Stimulated activated naive CD8-positive, alpha-beta T cell treated with anti-CD3 and anti-CD28 coated beads, Interleukin-15, amount 100 ng/mL, for 72 hours (primary cell): ENCODE measurements at regions not wholly inside any gene's neighbourhood (a gene's known extent, or its start where the extent isn't known, plus 50 kb on each side); places are given as distances from the start of the nearest gene placed in this dataset.
A peak's percentile ranks its signal among the peaks of the same experiment; 100 is the strongest.

Source experiments
- ATAC-seq: fragments of 150-1000 bp; cut with Tn5 transposase; 2 replicates; pipeline ENCODE4 v1.10.0; 2021; ENCODE audit warnings: mild to moderate bottlenecking, moderate library complexity
- DNase-seq, 2 donors: peaks; one replicate each; pipeline ENCODE4 v3.0.0; 2021 to 2022
- H3K27ac Mint-ChIP-seq, 2 donors: one replicate each; pipeline ENCODE4 v1.8.0; 2022; ENCODE audit warnings: mild to moderate bottlenecking in 2 of 2, mixed read lengths in 2 of 2, moderate library complexity in 2 of 2
- H3K27me3 Mint-ChIP-seq: one replicate; pipeline ENCODE4 v1.8.0; 2022; ENCODE audit warnings: mixed read lengths
- H3K4me1 Mint-ChIP-seq: one replicate; pipeline ENCODE4 v1.8.0; 2022; ENCODE audit warnings: mild to moderate bottlenecking, mixed read lengths
- H3K4me3 Mint-ChIP-seq, 2 donors: one replicate each; pipeline ENCODE4 v1.8.0; 2022; ENCODE audit warnings: mild to moderate bottlenecking in 2 of 2, mixed read lengths in 2 of 2, moderate library complexity in 1 of 2
- H3K9me3 Mint-ChIP-seq, 2 donors: one replicate each; pipeline ENCODE4 v1.8.0; 2022; ENCODE audit warnings: mixed read lengths in 2 of 2

GRCh38 chr19:29107831-29108230 is 105.1 kb downstream of the UQCRFS1 start:
- Mint-ChIP-seq H3K27me3 (peaks cover 7% of the 10 kb centered on the region), H3K27ac (no peak overlapping the region), H3K9me3 (peaks cover 7 to 12% of the 10 kb centered on the region in 2 donors), H3K4me1 (no peaks in the 10 kb centered on the region), H3K4me3 (no peak overlapping the region)
- no peak for ATAC-seq
- DNase-seq: no peak

GRCh38 chr19:29106346-29106885 is 106.5 kb downstream of the UQCRFS1 start:
- peaks cover 7 to 17% of the 10 kb centered on the region in 2 donors for H3K9me3 Mint-ChIP-seq

DNA sequence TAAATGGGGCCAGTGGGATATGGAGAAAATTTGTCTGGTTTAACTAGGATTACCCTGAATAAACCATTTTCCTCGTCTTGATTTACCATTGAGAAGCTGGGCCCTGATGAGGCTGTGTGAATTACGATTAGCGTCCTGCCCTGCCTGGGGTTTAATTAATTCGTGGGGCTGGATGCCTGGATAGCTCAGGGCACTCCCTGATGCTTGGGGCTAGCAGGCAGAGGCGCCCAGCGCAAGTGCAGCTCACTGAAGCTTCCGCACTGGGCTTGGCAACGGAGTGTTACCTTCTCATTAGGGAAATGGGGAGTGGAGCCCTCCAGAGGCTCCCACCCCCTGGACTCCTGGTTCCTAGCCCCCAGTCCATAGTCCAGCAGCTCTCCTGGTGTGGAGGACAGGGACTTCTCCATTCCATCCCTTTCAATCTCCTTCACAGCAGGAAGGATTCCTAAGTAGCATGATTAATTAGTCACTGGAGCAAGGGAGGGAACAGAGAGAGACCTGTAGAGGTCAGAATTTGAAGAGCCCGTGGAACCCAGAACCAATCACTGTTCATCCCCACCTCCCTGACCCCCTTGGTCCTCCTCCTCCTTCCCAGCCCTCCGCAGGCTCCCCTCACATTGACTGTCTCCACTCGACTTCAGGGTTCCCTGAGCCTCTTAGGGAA is 107.2 kb downstream of the UQCRFS1 start:
- ATAC-seq (no peak), DNase-seq (no peak)
- Mint-ChIP-seq H3K4me3 (no peak overlapping the region), H3K27me3 (peaks cover 14% of the 10 kb centered on the region), H3K4me1 (no peaks in the 10 kb centered on the region), H3K9me3 (peaks cover 7 to 17% of the 10 kb centered on the region in 2 donors), H3K27ac (no peak overlapping the region)

More at GRCh38 chr19:29106346-29106885, 106.5 kb downstream of the UQCRFS1 start:
- Mint-ChIP-seq H3K27ac (no peak overlapping the region), H3K27me3 (peaks cover 12% of the 10 kb centered on the region), H3K4me1 (no peaks in the 10 kb centered on the region), H3K4me3 (no peak overlapping the region)
- ATAC-seq: no peak
- no peak for DNase-seq

GRCh38 chr19:29104605-29105241 is 108.2 kb downstream of the UQCRFS1 start:
- no peak for ATAC-seq
- Mint-ChIP-seq H3K27ac (no peak overlapping the region), H3K4me3 (no peak overlapping the region), H3K9me3 (peaks cover 7 to 17% of the 10 kb centered on the region in 2 donors), H3K4me1 (no peaks in the 10 kb centered on the region), H3K27me3 (peaks cover 22% of the 10 kb centered on the region)
- no peak for DNase-seq

DNA sequence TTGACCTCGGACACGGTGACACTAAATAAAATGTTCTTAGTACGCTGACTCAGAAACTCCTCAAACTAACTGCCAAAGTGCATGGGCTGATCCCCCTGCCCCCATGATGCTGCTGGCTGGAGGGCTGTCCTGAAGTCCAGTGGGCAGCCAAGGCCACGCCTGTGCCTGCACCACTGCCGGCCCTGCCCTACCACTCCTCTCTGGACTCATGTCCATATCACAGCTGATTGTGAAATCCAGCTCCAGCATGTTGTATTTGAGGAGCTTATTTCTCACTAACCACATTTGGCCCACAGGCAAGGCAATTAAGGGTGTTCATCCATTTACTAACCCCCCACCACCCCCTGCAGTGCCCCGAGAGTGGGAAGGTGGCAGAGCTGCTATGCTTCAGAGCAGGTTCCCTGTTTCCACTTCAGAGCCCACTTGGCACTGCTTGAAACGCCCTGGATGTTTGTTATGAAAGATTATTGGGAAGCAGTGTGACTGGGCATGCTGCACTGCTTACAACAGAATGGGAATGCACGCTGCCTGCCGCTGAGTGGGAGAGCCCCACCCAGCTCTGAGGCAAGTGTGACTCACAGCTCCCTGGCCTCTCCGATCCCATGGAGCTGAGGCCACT is 114.0 kb downstream of the UQCRFS1 start:
- H3K9me3 Mint-ChIP-seq: peaks cover 0 to 17% of the 10 kb centered on the region in 2 donors
- no peak for DNase-seq
- H3K4me1 Mint-ChIP-seq: no peaks in the 10 kb centered on the region

GRCh38 chr19:29098091-29098490 is 114.9 kb downstream of the UQCRFS1 start:
- Mint-ChIP-seq H3K27ac (peak overlapping the region in 1 of 2 donors; percentile 31), H3K27me3 (peaks cover 17% of the 10 kb centered on the region), H3K4me3 (no peak overlapping the region), H3K9me3 (peaks cover 0 to 8% of the 10 kb centered on the region in 2 donors), H3K4me1 (no peaks in the 10 kb centered on the region)
- ATAC-seq (no peak), DNase-seq (no peak)

More for the DNA sequence above, 114.0 kb downstream of the UQCRFS1 start:
- Mint-ChIP-seq H3K27ac (no peak overlapping the region), H3K4me3 (no peak overlapping the region), H3K27me3 (peaks cover 22% of the 10 kb centered on the region)
- no peak for ATAC-seq

DNA sequence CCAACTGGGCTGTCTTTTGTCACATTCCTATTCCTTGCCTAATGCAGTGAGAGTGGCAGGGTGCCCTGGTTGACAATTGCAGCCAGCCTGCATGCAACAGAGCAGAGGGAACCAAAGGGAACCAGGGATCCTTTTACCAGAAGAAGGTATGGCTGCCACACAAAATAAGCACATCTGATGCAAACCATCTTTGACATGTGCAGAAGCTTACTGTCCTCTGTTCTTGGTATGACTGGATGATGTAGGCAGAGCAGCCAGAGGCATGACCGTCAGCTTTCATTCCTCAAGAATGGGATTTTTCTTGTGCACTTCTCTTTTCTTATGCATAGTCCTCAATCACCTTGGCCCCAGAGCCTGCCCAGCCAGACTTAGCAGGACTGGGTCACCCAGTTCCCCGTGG is 116.1 kb downstream of the UQCRFS1 start:
- H3K27ac Mint-ChIP-seq: no peak overlapping the region
- peaks cover 9% of the 10 kb centered on the region for H3K27me3 Mint-ChIP-seq
- no peak overlapping the region for H3K4me3 Mint-ChIP-seq
- H3K9me3 Mint-ChIP-seq: no peaks in the 10 kb centered on the region
- DNase-seq: no peak
- ATAC-seq: no peak
- no peaks in the 10 kb centered on the region for H3K4me1 Mint-ChIP-seq

GRCh38 chr19:29093553-29093908 is 119.4 kb downstream of the UQCRFS1 start:
- Mint-ChIP-seq H3K4me3 (no peak overlapping the region), H3K9me3 (no peaks in the 10 kb centered on the region), H3K27me3 (no peaks in the 10 kb centered on the region), H3K4me1 (no peaks in the 10 kb centered on the region), H3K27ac (no peak overlapping the region)
- DNase-seq (no peak), ATAC-seq (no peak)

DNA sequence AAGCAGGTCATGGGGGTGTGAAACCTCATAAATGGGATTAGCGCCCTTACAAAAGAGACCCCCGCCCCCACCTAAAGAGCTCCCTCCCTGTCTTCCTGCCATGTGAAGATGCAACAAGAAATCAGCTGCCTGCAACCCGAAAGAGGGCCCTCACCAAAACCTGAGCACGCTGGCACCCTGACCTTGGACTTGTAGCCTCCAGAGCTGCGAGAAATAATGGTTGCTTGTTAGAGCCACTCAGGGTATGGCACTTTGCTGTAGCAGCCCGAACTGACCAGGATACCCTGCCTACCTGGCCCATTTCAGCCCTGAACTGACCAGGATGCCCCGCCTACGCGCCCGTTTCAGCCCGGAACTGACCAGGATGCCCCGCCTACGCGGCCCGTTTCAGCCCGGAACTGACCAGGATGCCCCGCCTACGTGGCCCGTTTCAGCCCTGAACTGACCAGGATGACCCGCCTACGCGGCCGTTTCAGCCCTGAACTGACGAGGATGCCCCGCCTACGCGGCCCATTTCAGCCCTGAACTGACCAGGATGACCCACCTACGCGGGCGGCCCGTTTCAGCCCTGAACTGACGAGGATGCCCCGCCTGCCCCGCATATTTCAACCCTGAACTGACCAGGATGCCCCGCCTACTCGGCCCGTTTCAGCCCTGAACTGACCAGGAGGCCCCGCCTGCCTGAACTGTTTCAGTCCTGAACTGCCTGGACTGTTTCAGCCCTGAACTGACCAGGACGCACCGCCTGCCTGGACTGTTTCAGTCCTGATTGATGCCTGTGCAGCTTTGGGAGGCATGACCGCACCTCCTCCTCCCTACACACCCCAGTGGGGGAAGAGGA is 120.0 kb downstream of the UQCRFS1 start:
- ATAC-seq (no peak), DNase-seq (no peak)
- Mint-ChIP-seq H3K27ac (no peak overlapping the region), H3K9me3 (no peaks in the 10 kb centered on the region), H3K4me1 (no peaks in the 10 kb centered on the region), H3K27me3 (no peaks in the 10 kb centered on the region), H3K4me3 (no peak overlapping the region)

DNA sequence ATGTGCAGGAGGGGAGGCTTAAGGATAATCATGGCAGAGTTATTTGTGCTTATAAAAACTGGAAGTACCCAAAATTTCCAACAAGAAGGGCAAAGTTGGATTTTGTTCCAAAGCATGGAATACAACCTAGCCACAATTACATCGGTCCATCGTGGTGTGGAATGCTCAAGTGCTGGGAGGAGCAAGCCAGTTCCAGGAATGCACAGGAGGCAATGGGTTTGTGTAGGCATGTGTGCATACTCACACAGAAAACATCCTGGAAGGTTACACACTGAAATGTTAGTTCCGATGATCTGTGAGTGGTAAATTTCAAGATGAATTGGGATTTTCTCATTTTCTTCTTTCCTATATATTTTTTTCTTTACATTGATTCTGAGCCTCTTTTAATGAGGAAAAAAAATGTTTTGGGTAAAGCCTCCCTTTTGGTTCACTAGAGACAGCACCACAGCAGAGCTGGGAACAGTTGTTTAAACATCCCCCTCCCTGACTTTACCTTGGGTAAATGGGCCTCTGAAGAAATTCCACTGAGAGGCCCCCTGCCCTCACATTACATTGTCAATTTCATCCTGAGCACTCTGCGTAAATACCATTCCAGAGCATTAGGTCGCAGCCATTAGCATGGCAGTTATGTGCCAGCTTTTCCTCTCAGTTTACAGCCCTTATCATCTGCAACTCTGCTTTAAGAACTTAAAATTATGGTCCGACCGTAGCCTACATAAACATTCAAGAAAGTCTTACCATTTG is 122.0 kb downstream of the UQCRFS1 start:
- Mint-ChIP-seq H3K9me3 (no peaks in the 10 kb centered on the region), H3K4me3 (no peak overlapping the region), H3K27ac (no peak overlapping the region), H3K4me1 (no peaks in the 10 kb centered on the region), H3K27me3 (no peaks in the 10 kb centered on the region)
- ATAC-seq (no peak), DNase-seq (no peak)

DNA sequence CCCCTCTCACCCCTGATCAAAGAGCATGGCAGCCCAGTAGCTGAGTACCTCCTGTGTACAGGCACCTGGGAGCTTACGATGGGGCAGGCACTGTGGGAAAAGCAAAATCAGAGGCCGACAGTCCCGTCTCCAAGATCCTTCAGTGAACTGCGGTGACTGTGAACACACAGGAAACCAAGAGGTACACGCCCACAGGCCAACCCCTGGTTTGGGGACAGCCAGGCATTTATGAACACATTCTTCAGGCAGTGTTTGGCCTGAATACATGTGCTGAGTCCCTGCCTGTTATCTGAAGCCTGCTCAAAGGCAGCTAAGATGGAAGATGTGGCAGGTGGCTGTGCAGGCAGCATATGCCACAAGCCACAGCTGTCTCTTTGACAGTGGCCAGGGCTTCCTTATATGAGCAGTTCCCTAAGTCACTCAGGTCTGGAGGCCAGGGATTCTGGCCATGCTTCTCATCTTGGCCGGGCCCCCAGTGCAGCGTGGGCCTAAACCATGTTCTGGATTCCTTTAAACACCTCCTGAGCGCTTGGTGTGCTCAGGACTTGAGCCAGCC is 123.6 kb downstream of the UQCRFS1 start:
- no peak overlapping the region for H3K27ac Mint-ChIP-seq
- H3K27me3 Mint-ChIP-seq: peaks cover under 1% of the 10 kb centered on the region
- H3K4me3 Mint-ChIP-seq: no peak overlapping the region
- no peaks in the 10 kb centered on the region for H3K4me1 Mint-ChIP-seq
- ATAC-seq: no peak
- H3K9me3 Mint-ChIP-seq: no peaks in the 10 kb centered on the region
- DNase-seq: no peak

DNA sequence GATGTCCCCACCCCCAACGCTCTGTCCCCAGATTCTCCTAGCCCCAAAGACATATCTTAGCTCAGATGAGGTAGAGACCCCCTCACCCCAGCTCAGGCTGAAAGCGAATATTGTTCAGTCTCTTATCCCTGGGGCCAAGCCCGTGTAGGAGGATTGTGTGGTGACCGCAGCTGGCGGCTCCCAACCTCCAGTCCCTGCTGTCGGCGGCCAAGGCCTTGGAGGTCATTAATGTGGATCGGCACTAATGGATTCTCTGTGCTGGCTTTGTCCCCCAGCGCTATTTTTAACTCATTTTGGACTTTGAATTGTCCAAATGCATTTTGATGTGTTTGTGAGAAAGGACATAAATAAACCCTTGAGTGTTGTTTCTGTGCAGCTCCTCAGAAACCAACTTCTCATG is 124.2 kb downstream of the UQCRFS1 start:
- Mint-ChIP-seq H3K27me3 (peaks cover 7% of the 10 kb centered on the region), H3K4me3 (no peak overlapping the region), H3K9me3 (no peaks in the 10 kb centered on the region), H3K27ac (no peak overlapping the region), H3K4me1 (no peaks in the 10 kb centered on the region)
- no peak for ATAC-seq
- no peak for DNase-seq

- ATAC-seq: no peak
- no peak for DNase-seq
- H3K27me3 Mint-ChIP-seq: peaks cover 8% of the 10 kb centered on the region
- H3K4me3 Mint-ChIP-seq: no peak overlapping the region
- H3K27ac Mint-ChIP-seq: no peak overlapping the region
- no peaks in the 10 kb centered on the region for H3K9me3 Mint-ChIP-seq
- no peaks in the 10 kb centered on the region for H3K4me1 Mint-ChIP-seq
Measured at GRCh38 chr19:29086646-29087045, 126.3 kb downstream of the UQCRFS1 start.

GRCh38 chr19:29086182-29086581 is 126.8 kb downstream of the UQCRFS1 start:
- no peak overlapping the region for H3K27ac Mint-ChIP-seq
- H3K27me3 Mint-ChIP-seq: peaks cover 8% of the 10 kb centered on the region
- H3K4me3 Mint-ChIP-seq: no peak overlapping the region
- ATAC-seq: no peak
- H3K9me3 Mint-ChIP-seq: no peaks in the 10 kb centered on the region
- no peak for DNase-seq
- no peaks in the 10 kb centered on the region for H3K4me1 Mint-ChIP-seq

DNA sequence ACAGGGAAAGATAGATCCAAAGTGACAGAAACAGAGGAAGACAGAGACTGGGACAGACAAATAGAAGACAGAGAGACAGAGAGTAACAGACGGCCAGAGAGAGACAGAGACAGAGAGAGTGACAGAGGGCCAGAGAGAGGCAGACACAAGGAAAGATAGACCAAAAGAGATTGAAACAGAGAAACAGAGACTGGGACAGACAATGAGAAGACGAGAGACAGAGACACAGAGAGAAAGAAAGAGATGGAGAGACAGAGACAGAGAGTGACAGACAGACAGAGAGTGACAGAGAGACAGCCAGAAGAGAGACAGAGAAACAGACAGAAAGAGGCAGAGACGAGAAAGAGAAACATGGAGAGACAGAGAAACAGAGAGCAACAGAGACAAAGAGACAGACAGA is 127.3 kb downstream of the UQCRFS1 start:
- no peaks in the 10 kb centered on the region for H3K4me1 Mint-ChIP-seq
- ATAC-seq (no peak), DNase-seq (no peak)
- H3K27ac Mint-ChIP-seq: peak overlapping the region; percentile 2 to 59
- H3K27me3 Mint-ChIP-seq: peaks cover 8% of the 10 kb centered on the region
- no peaks in the 10 kb centered on the region for H3K9me3 Mint-ChIP-seq
- H3K4me3 Mint-ChIP-seq: no peak overlapping the region
